IMR-90 (cell line): ENCODE measurements at regions not wholly inside any gene's neighbourhood (a gene's known extent, or its start where the extent isn't known, plus 50 kb on each side); places are given as distances from the start of the nearest gene placed in this dataset.

Experiments used
- ATAC-seq: fragments of 200-7000 bp; cut with Tn5 transposase; 2 replicates; pipeline ENCODE4 v1.9.1; 2020; ENCODE audit warnings: low read depth, mild to moderate bottlenecking, moderate library complexity
- BruUV-seq: library from RNA; stranded (reverse); fragments of 400-500 nt; replicated peaks from 2 replicates; lab custom pipeline; 2021; lab: Mats Ljungman, UMichigan
- CTCF ChIA-PET: fragments of 300-600 bp; formaldehyde crosslinking; extraction: SDS; loops from one replicate; lab custom pipeline; 2021; ENCODE audit warnings: antibody characterized with exemption; lab: Yijun Ruan, JAX
- POLR2A ChIA-PET: fragments of 300-600 bp; sonication (Branson Sonifier 250); formaldehyde crosslinking; loops from one replicate; lab custom pipeline; 2022; ENCODE audit warnings: antibody characterized with exemption; ENCODE audit not compliant: unreplicated experiment; lab: Charles Lee
- DNase-seq: peaks from one replicate; pipeline ENCODE4 v3.0.0; 2013
- H2AFZ ChIP-seq: replicated peaks from 2 replicates; pipeline ENCODE3; 2013; ENCODE audit warnings: low read length, mild to moderate bottlenecking; ENCODE audit not compliant: poor library complexity
- H2AK5ac ChIP-seq: 2 replicates; pipeline ENCODE4 v1.6.1; 2013; ENCODE audit warnings: low read depth, low read length, inconsistent platforms
- H2AK9ac ChIP-seq: replicated peaks from 2 replicates; pipeline ENCODE3; 2013; ENCODE audit warnings: mild to moderate bottlenecking, low read depth, low read length, moderate library complexity; ENCODE audit not compliant: poor library complexity
- H2BK120ac ChIP-seq: 2 replicates; pipeline ENCODE4 v1.6.1; 2013; ENCODE audit warnings: low read depth, low read length, inconsistent platforms
- H2BK15ac ChIP-seq: 3 replicates; pipeline ENCODE4 v1.6.1; 2013; ENCODE audit warnings: low read depth, low read length, inconsistent platforms
- H2BK20ac ChIP-seq: 2 replicates; pipeline ENCODE4 v1.6.1; 2013; ENCODE audit warnings: low read depth, mild to moderate bottlenecking, inconsistent platforms, low read length, moderate library complexity
- H2BK5ac ChIP-seq: 2 replicates; pipeline ENCODE4 v1.6.1; 2013; ENCODE audit warnings: mild to moderate bottlenecking, low read depth, low read length, inconsistent platforms; ENCODE audit not compliant: poor library complexity, severe bottlenecking
- H3K14ac ChIP-seq: replicated peaks from 2 replicates; pipeline ENCODE4 v1.6.1; 2013; ENCODE audit warnings: low read depth, low read length, inconsistent platforms
- H3K18ac ChIP-seq: 2 replicates; pipeline ENCODE4 v1.6.1; 2013; ENCODE audit warnings: low read depth, low read length, control low read depth
- H3K23ac ChIP-seq: 2 replicates; pipeline ENCODE4 v1.6.1; 2013; ENCODE audit warnings: low read depth, low read length, inconsistent platforms
- H3K27ac ChIP-seq: 2 replicates; pipeline ENCODE4 v1.5.1; 2013; ENCODE audit warnings: mild to moderate bottlenecking, control low read depth, low read length; ENCODE audit not compliant: insufficient read depth
- H3K27me3 ChIP-seq: 2 replicates; pipeline ENCODE4 v1.6.1; 2013; ENCODE audit warnings: low read length; ENCODE audit not compliant: control insufficient read depth, insufficient read depth
- H3K36me3 ChIP-seq: 2 replicates; pipeline ENCODE4 v1.6.1; 2013; ENCODE audit warnings: low read length, mixed read lengths; ENCODE audit not compliant: control insufficient read depth, insufficient read depth
- H3K4ac ChIP-seq: 2 replicates; pipeline ENCODE4 v1.6.1; 2013; ENCODE audit warnings: low read depth, low read length, inconsistent platforms
- H3K4me1 ChIP-seq: 2 replicates; pipeline ENCODE4 v1.6.1; 2013; ENCODE audit warnings: low read length, mixed read lengths; ENCODE audit not compliant: control insufficient read depth, insufficient read depth
- H3K4me2 ChIP-seq: 2 replicates; pipeline ENCODE4 v1.6.1; 2013; ENCODE audit warnings: low read depth, mild to moderate bottlenecking, control low read depth, low read length, moderate library complexity
- H3K4me3 ChIP-seq: 2 replicates; pipeline ENCODE4 v1.5.1; 2013; ENCODE audit warnings: low read depth, mild to moderate bottlenecking, control low read depth, low read length, moderate library complexity; ENCODE audit not compliant: insufficient read depth
- H3K56ac ChIP-seq: 2 replicates; pipeline ENCODE4 v1.6.1; 2013; ENCODE audit warnings: low read length, inconsistent platforms; ENCODE audit not compliant: insufficient read depth; ENCODE audit errors: extremely low read depth
- H3K79me1 ChIP-seq, 2 experiments: 2 replicates each; pipeline ENCODE4 v1.6.1; 2013; ENCODE audit warnings: low read length in 2 of 2, inconsistent platforms in 1 of 2, low read depth in 1 of 2
- H3K9ac ChIP-seq: 2 replicates; pipeline ENCODE4 v1.6.1; 2013; ENCODE audit warnings: low read depth, low read length, control low read depth
- H3K9me1 ChIP-seq: 2 replicates; pipeline ENCODE4 v1.6.1; 2013; ENCODE audit warnings: low read length, inconsistent platforms; ENCODE audit not compliant: insufficient read depth
- H3K9me3 ChIP-seq: 2 replicates; pipeline ENCODE4 v1.6.1; 2013; ENCODE audit warnings: low read length; ENCODE audit not compliant: control insufficient read depth, insufficient read depth
- H4K20me1 ChIP-seq: 2 replicates; pipeline ENCODE4 v1.6.1; 2013; ENCODE audit warnings: low read length, inconsistent platforms; ENCODE audit not compliant: insufficient read depth
- H4K5ac ChIP-seq: 2 replicates; pipeline ENCODE4 v1.6.1; 2013; ENCODE audit warnings: mild to moderate bottlenecking, low read depth, low read length, control low read depth
- H4K8ac ChIP-seq, 2 experiments: 2 replicates each; pipeline ENCODE4 v1.6.1; 2013; ENCODE audit warnings: low read depth in 2 of 2, low read length in 2 of 2, control low read depth in 1 of 2, inconsistent platforms in 1 of 2
- H4K91ac ChIP-seq: 2 replicates; pipeline ENCODE4 v1.6.1; 2013; ENCODE audit warnings: low read depth, low read length, inconsistent platforms; ENCODE audit not compliant: insufficient read depth
- MAFK ChIP-seq: IDR thresholded peaks from 2 replicates; pipeline ENCODE4 v1.6.1; 2012; ENCODE audit warnings: low read depth, low read length, improper control_type of control experiment
- SMC3 ChIP-seq: fragments of 150-350 bp; IDR thresholded peaks from 2 replicates; pipeline ENCODE4 v1.6.1; 2016; ENCODE audit warnings: low read depth, mild to moderate bottlenecking, antibody characterized with exemption, low read length, moderate library complexity
- WGBS, 2 experiments: methylation state at CpG; one replicate each; pipeline versions ENCODE4 v1.1.5 to v1.1.7; 2013; ENCODE audit warnings: missing lambda C conversion rate in 2 of 2; ENCODE audit not compliant: insufficient read length in 1 of 2; ENCODE audit errors: extremely low coverage in 2 of 2; 5-methylcytosine and 5-hydroxymethylcytosine counted together
- dilution Hi-C: fragments of 300-500 bp; cut with HindIII; formaldehyde crosslinking; loops from one replicate; pipeline ENCODE4 v1.14.3; 2018; ENCODE audit warnings: low sequenced_read_pairs; ENCODE audit not compliant: unreplicated experiment
- in situ Hi-C: fragments of 300-500 bp; cut with MboI; formaldehyde crosslinking; loops from 3 replicates; pipeline ENCODE4 v1.14.3; 2019; ENCODE audit warnings: low sequenced_read_pairs, inconsistent platforms, mixed read lengths
- intact Hi-C: fragments of 100-400 bp; cut with micrococcal nuclease; formaldehyde crosslinking; loops from 2 replicates; pipeline ENCODE4 v1.10.0; 2022
- TF ChIP-seq, protein P1 (sequence below): fragments of 150-350 bp; IDR thresholded peaks from 2 replicates; pipeline ENCODE4 v1.6.1; 2017; ENCODE audit warnings: mild to moderate bottlenecking, antibody characterized with exemption, low read length, low read depth

DNA sequence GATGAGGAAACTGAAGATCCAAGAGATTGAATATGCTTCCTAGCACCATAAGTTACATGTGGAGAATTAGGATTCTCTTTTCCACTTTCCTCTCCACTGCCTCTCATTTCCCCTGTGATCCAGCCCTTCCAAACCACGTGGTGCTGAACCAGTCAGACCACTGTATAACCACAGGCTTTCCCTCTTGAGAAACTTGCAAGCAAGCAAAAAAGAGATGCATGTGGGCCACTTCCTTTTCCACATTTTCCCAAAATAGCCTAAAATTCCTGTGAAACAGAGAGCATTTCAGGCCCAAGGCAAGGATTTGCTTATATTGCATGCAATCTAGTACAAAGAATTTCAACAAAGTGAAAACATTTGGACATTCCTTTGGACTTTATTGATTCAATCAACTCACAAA, 59.3 kb upstream of the KSR1 start:
- no peak overlapping the region for H3K27ac ChIP-seq
- H3K27me3 ChIP-seq: peaks cover 2% of the 10 kb centered on the region; the same call in 1 of the 2 replicates
- intact Hi-C loops (no loop called here), dilution Hi-C loops (no loop called here), in situ Hi-C loops (no loop called here)
- H2AK5ac ChIP-seq: no peak overlapping the region
- H2AFZ ChIP-seq: no peak overlapping the region
- no peak overlapping the region for H3K56ac ChIP-seq
- no peak overlapping the region for H2BK120ac ChIP-seq
- 0% methylated on average over 1 of the region's 1 CpG; no CpG with 5 or more reads in 1 of the 2 experiments for WGBS, 2 experiments
- TF ChIP-seq SMC3 (no peak), MAFK (peak; percentile 46; the same call in 1 of the 2 replicates)
- TF ChIP-seq, protein P1, sequence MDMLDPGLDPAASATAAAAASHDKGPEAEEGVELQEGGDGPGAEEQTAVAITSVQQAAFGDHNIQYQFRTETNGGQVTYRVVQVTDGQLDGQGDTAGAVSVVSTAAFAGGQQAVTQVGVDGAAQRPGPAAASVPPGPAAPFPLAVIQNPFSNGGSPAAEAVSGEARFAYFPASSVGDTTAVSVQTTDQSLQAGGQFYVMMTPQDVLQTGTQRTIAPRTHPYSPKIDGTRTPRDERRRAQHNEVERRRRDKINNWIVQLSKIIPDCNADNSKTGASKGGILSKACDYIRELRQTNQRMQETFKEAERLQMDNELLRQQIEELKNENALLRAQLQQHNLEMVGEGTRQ: peak; percentile 67
- no peaks in the 10 kb centered on the region for H3K9me1 ChIP-seq
- H3K23ac ChIP-seq: no peak overlapping the region
- ChIA-PET CTCF (no interaction called here), POLR2A (no interaction called here)
- no peak overlapping the region for H3K4me2 ChIP-seq
- H3K18ac ChIP-seq: no peak overlapping the region
- no peak overlapping the region for H2BK20ac ChIP-seq
- no peak overlapping the region for H2BK15ac ChIP-seq
- ATAC-seq (peak; percentile 93), DNase-seq (peak; percentile 42)
- no peak overlapping the region for H3K9ac ChIP-seq
- no peaks in the 10 kb centered on the region; the same call in 1 of the 2 replicates for H4K20me1 ChIP-seq
- H3K4me1 ChIP-seq: peaks cover 3% of the 10 kb centered on the region; the same call in 1 of the 2 replicates
- H3K79me1 ChIP-seq: no peaks in the 10 kb centered on the region
- no peak overlapping the region for H2BK5ac ChIP-seq
- BruUV-seq: no TSS peak
- peaks cover 2% of the 10 kb centered on the region; the same call in 1 of the 2 replicates for H3K9me3 ChIP-seq
- no peak overlapping the region for H3K4ac ChIP-seq
- H4K5ac ChIP-seq: no peak overlapping the region
- no peak overlapping the region for H4K8ac ChIP-seq
- no peak overlapping the region for H3K4me3 ChIP-seq
- no peak overlapping the region for H4K91ac ChIP-seq
- H2AK9ac ChIP-seq: no peak overlapping the region
- H3K14ac ChIP-seq: no peak overlapping the region
- no peaks in the 10 kb centered on the region for H3K36me3 ChIP-seq
